HEK293 (cell line): ENCODE measurements at regions not wholly inside any gene's neighbourhood (a gene's known extent, or its start where the extent isn't known, plus 50 kb on each side); places are given as distances from the start of the nearest gene placed in this dataset.

Experiments used
- CTCF ChIA-PET: fragments of 350-600 bp; formaldehyde crosslinking; extraction: SDS; loops from one replicate; lab custom pipeline; 2021; ENCODE audit warnings: antibody characterized with exemption; lab: Yijun Ruan, JAX
- POLR2A ChIA-PET: fragments of 300-600 bp; formaldehyde crosslinking; extraction: SDS; loops from one replicate; lab custom pipeline; 2020; ENCODE audit warnings: antibody characterized with exemption, inconsistent platforms; lab: Yijun Ruan, JAX
- H3K27ac ChIP-seq: fragments of 200-500 bp; sonication (Bioruptor generic); 2 replicates; pipeline ENCODE4 v1.5.1; 2014; ENCODE audit warnings: low read depth, low read length, control low read depth, inconsistent platforms; ENCODE audit errors: extremely low read depth
- H3K36me3 ChIP-seq, 2 experiments: fragments of 200-500 bp in 1 of 2; sonication (Bioruptor generic) in 1 of 2; 1 replicate in 1 of 2; 2 replicates in 1 of 2; pipeline ENCODE4 v1.5.1; 2014 to 2017; ENCODE audit warnings: inconsistent platforms in 2 of 2, low read length in 2 of 2; ENCODE audit not compliant: control insufficient read depth in 2 of 2, insufficient read depth in 1 of 2
- H3K4me1 ChIP-seq: fragments of 200-500 bp; sonication (Bioruptor generic); 2 replicates; pipeline ENCODE4 v1.5.1; 2014; ENCODE audit warnings: mild to moderate bottlenecking, low read length, inconsistent platforms; ENCODE audit not compliant: control insufficient read depth, insufficient read depth
- H3K4me3 ChIP-seq: 2 replicates; pipeline ENCODE4 v1.5.1; 2011; ENCODE audit warnings: low read depth, mild to moderate bottlenecking, control low read depth, low read length, moderate library complexity
- H3K9me3 ChIP-seq: fragments of 200-500 bp; sonication (Bioruptor generic); 2 replicates; pipeline ENCODE4 v1.5.1; 2014; ENCODE audit warnings: low read depth, low read length, inconsistent platforms; ENCODE audit not compliant: control insufficient read depth, insufficient read depth
- HOXA7 ChIP-seq: sonication (generic); formaldehyde crosslinking; IDR thresholded peaks from 2 replicates; pipeline ENCODE4 v1.8.1; 2022; ENCODE audit warnings: missing genetic modification reagents, borderline replicate concordance
- KLF10 ChIP-seq: fragments of 450-650 bp; IDR thresholded peaks from 2 replicates; pipeline ENCODE4 v1.5.1; 2018; ENCODE audit warnings: missing biosample characterization, mild to moderate bottlenecking, missing genetic modification characterization
- PRDM1 ChIP-seq: fragments of 450-650 bp; formaldehyde crosslinking; IDR thresholded peaks from 2 replicates; pipeline ENCODE4; 2016; ENCODE audit warnings: missing biosample characterization, missing genetic modification characterization
- PRDM6 ChIP-seq: fragments of 450-650 bp; formaldehyde crosslinking; IDR thresholded peaks from 2 replicates; pipeline ENCODE4 v1.5.1; 2017; ENCODE audit warnings: missing biosample characterization, missing genetic modification characterization
- SCRT2 ChIP-seq: fragments of 450-650 bp; formaldehyde crosslinking; IDR thresholded peaks from 2 replicates; pipeline ENCODE4 v1.5.1; 2016; ENCODE audit warnings: missing biosample characterization, missing genetic modification characterization
- ZBTB48 ChIP-seq: fragments of 450-650 bp; formaldehyde crosslinking; IDR thresholded peaks from 2 replicates; pipeline ENCODE4 v1.5.1; 2016; ENCODE audit warnings: missing biosample characterization, missing genetic modification characterization
- ZBTB6 ChIP-seq: fragments of 450-650 bp; formaldehyde crosslinking; IDR thresholded peaks from 2 replicates; pipeline ENCODE4 v1.5.1; 2017; ENCODE audit warnings: missing biosample characterization, missing genetic modification characterization
- ZNF221 ChIP-seq: fragments of 450-650 bp; formaldehyde crosslinking; IDR thresholded peaks from 2 replicates; pipeline ENCODE4 v1.5.1; 2017; ENCODE audit warnings: missing biosample characterization, missing genetic modification characterization, borderline replicate concordance
- ZNF311 ChIP-seq: fragments of 450-650 bp; formaldehyde crosslinking; IDR thresholded peaks from 2 replicates; pipeline ENCODE4 v1.5.1; 2017; ENCODE audit warnings: missing biosample characterization, missing genetic modification characterization, borderline replicate concordance
- ZNF391 ChIP-seq: fragments of 450-650 bp; formaldehyde crosslinking; IDR thresholded peaks from 2 replicates; pipeline ENCODE4 v1.5.1; 2016; ENCODE audit warnings: low read depth, missing biosample characterization, missing genetic modification characterization, borderline replicate concordance
- ZNF555 ChIP-seq: fragments of 450-650 bp; formaldehyde crosslinking; conservative IDR thresholded peaks from 2 replicates; pipeline ENCODE4 v1.5.1; 2017; ENCODE audit warnings: missing biosample characterization, mild to moderate bottlenecking, missing genetic modification characterization, inconsistent platforms
- ZNF560 ChIP-seq: fragments of 450-650 bp; formaldehyde crosslinking; IDR thresholded peaks from 2 replicates; pipeline ENCODE4 v1.5.1; 2017; ENCODE audit warnings: missing biosample characterization, missing genetic modification characterization, borderline replicate concordance
- ZNF596 ChIP-seq: fragments of 450-650 bp; IDR thresholded peaks from 2 replicates; pipeline ENCODE4 v1.5.0; 2018; ENCODE audit warnings: missing biosample characterization, mild to moderate bottlenecking, missing genetic modification characterization, moderate library complexity
- ZNF600 ChIP-seq: fragments of 450-650 bp; formaldehyde crosslinking; IDR thresholded peaks from 2 replicates; pipeline ENCODE4 v1.5.1; 2016; ENCODE audit warnings: missing biosample characterization, missing genetic modification characterization
- ZNF701 ChIP-seq: fragments of 450-650 bp; formaldehyde crosslinking; IDR thresholded peaks from 2 replicates; pipeline ENCODE4 v1.5.1; 2016; ENCODE audit warnings: missing biosample characterization, missing genetic modification characterization
- ZNF777 ChIP-seq: fragments of 450-650 bp; formaldehyde crosslinking; IDR thresholded peaks from 2 replicates; pipeline ENCODE4 v1.5.1; 2017; ENCODE audit warnings: missing biosample characterization, missing genetic modification characterization, borderline replicate concordance
- ZNF830 ChIP-seq: fragments of 450-650 bp; IDR thresholded peaks from 2 replicates; pipeline ENCODE4 v1.5.0; 2018; ENCODE audit warnings: missing biosample characterization, missing genetic modification characterization, low read depth, mild to moderate bottlenecking, moderate library complexity
- ZNF837 ChIP-seq: fragments of 450-650 bp; formaldehyde crosslinking; IDR thresholded peaks from 2 replicates; pipeline ENCODE4 v1.5.1; 2016; ENCODE audit warnings: missing biosample characterization, missing genetic modification characterization
- TF ChIP-seq, protein P1 (sequence below): fragments of 450-650 bp; IDR thresholded peaks from 2 replicates; pipeline ENCODE4 v1.5.1; 2018; ENCODE audit warnings: missing biosample characterization, mild to moderate bottlenecking, missing genetic modification characterization
- TF ChIP-seq, protein P2 (sequence below): IDR thresholded peaks from 2 replicates; pipeline ENCODE4 v1.6.1; 2011; ENCODE audit warnings: mild to moderate bottlenecking, low read depth, low read length, borderline replicate concordance

GRCh38 chr6:56745081-56745480 lies 102.4 kb upstream of the DST start:
- Histone ChIP-seq H3K36me3 (no peaks in the 10 kb centered on the region), H3K4me1 (peaks cover 35% of the 10 kb centered on the region), H3K9me3 (no peaks in the 10 kb centered on the region), H3K4me3 (no peak overlapping the region), H3K27ac (no peak overlapping the region)
- ChIA-PET POLR2A (interaction anchor here (0.8 kb wide), 1 partner anchor 16 kb away, joined by 5 read pairs; no protein-coding TSS in a partner anchor), CTCF (interaction anchor here (0.6 to 4.4 kb wide), 8 partner anchors 9 to 1279 kb away, joined by 3 to 21 read pairs (median 6); no protein-coding TSS in a partner anchor)
- TF ChIP-seq ZNF701 (tag by site-specific recombination) (no peak), KLF10 (tag by site-specific recombination) (no peak), ZNF830 (no peak), HOXA7 (CRISPR knock-in tag) (no peak), ZNF596 (no peak), ZNF221 (tag by site-specific recombination) (no peak), ZNF391 (no peak), ZNF837 (tag by site-specific recombination) (no peak), ZNF560 (tag by site-specific recombination) (no peak), SCRT2 (tag by site-specific recombination) (no peak), ZNF600 (tag by site-specific recombination) (no peak), ZNF555 (tag by site-specific recombination) (no peak)
- TF ChIP-seq, protein P1, sequence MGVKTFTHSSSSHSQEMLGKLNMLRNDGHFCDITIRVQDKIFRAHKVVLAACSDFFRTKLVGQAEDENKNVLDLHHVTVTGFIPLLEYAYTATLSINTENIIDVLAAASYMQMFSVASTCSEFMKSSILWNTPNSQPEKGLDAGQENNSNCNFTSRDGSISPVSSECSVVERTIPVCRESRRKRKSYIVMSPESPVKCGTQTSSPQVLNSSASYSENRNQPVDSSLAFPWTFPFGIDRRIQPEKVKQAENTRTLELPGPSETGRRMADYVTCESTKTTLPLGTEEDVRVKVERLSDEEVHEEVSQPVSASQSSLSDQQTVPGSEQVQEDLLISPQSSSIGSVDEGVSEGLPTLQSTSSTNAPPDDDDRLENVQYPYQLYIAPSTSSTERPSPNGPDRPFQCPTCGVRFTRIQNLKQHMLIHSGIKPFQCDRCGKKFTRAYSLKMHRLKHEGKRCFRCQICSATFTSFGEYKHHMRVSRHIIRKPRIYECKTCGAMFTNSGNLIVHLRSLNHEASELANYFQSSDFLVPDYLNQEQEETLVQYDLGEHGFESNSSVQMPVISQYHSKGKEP (tag by site-specific recombination): no peak

GRCh38 chr6:56744528-56744927 lies 101.8 kb upstream of the DST start:
- Histone ChIP-seq H3K4me1 (peaks cover 32% of the 10 kb centered on the region), H3K27ac (no peak overlapping the region), H3K36me3 (no peaks in the 10 kb centered on the region), H3K9me3 (no peaks in the 10 kb centered on the region), H3K4me3 (no peak overlapping the region)
- ChIA-PET POLR2A (interaction anchor here (0.6 to 1.4 kb wide), 3 partner anchors 16 to 602 kb away, joined by 4 to 5 read pairs (median 4); no protein-coding TSS in a partner anchor), CTCF (interaction anchor here (0.7 to 4.4 kb wide), 8 partner anchors 10 to 108 kb away, joined by 3 to 21 read pairs (median 6); no protein-coding TSS in a partner anchor)
- TF ChIP-seq ZNF311 (no peak), ZBTB6 (tag by site-specific recombination) (no peak), SCRT2 (tag by site-specific recombination) (peak; percentile 55)

DNA sequence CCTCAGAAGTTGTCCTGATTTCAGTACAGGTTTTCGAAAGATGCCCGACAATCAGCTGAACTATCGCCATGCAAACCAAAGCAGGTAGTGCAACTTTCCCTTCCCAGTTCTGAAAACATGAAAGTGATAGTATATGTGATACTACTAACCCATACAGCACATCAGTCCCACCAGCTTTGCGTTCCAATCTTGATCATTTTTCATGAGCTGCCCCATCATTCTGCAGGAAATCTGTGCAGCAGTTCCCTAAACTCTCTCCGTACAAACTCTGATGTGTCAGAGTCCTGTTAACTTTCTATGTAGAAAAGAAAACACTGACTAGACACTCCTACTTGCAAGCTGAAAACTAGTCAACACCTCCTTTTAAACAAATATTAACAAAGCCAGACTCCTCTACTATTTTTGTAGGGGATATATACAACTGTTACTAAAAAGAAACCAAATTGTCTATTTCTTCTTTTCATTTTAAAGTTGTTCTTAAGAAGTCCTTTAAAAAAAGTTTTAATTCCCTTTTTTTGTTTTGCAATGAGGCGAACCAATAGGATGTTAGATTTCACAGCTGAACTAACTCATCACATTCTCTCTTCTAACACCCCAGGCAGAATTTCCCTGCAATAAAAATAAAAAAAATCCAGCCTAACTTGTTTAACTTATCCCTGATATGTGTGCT lies 99.6 kb upstream of the DST start:
- TF ChIP-seq PRDM6 (tag by site-specific recombination): 0 out of 2 replicates have a peak, but pooled peaks have one; percentile 24
- peak; percentile 26; the same call in 1 of the 2 replicates for TF ChIP-seq ZBTB48 (tag by site-specific recombination)
- TF ChIP-seq, protein P2, sequence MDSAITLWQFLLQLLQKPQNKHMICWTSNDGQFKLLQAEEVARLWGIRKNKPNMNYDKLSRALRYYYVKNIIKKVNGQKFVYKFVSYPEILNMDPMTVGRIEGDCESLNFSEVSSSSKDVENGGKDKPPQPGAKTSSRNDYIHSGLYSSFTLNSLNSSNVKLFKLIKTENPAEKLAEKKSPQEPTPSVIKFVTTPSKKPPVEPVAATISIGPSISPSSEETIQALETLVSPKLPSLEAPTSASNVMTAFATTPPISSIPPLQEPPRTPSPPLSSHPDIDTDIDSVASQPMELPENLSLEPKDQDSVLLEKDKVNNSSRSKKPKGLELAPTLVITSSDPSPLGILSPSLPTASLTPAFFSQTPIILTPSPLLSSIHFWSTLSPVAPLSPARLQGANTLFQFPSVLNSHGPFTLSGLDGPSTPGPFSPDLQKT: no peak
- TF ChIP-seq ZNF391: no peak
- no peak for TF ChIP-seq ZNF777 (tag by site-specific recombination)
- peak; percentile 91 for TF ChIP-seq PRDM1 (tag by site-specific recombination)
- Histone ChIP-seq H3K36me3 (no peaks in the 10 kb centered on the region), H3K27ac (no peak overlapping the region), H3K9me3 (no peaks in the 10 kb centered on the region), H3K4me3 (no peak overlapping the region), H3K4me1 (peaks cover 28% of the 10 kb centered on the region)
- CTCF ChIA-PET: interaction anchor here (1.0 kb wide), 1 partner anchor 9 kb away, joined by 3 read pairs; no protein-coding TSS in a partner anchor
- POLR2A ChIA-PET: no interaction called here
